ENCODE measurements at regions not wholly inside any gene's neighbourhood (a gene's known extent, or its start where the extent isn't known, plus 50 kb on each side); places are given as distances from the start of the nearest gene placed in this dataset.

DNA sequence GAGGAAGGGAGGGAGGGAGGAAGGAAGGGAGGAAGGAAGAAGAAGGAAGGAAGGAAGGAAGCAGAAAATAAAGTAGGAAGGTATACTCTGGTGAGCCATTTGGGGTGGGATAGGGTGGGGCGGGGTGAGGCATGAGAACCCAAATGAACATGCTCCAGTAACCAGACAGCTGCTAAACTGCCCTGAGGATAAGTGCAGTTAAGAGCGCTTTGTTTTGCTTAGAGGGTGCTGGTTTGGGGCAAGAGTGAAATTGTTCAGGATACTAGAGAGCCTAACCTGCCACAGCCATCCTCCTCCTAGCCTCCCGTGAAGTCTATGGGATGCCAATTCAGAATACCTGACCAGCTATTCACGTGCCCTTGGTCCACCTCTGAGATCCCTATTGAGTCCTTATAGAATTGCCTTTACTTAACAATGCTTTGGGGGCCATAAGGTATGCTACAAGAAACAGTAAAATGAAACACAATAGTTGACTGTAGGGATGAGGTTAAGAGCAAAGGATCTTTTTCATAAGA is 59.0 kb upstream of the ATF3 start:
- H3K9me3 ChIP-seq (ENCODE audit: control extremely low read depth in 1 of 5, control insufficient read depth in 4 of 5, insufficient read depth in 2 of 5, low read depth in 1 of 5, low read length in 4 of 5) = no peaks in the 10 kb centered on the region
- 96% methylated on average over 3 of the region's 4 CpGs for WGBS (ENCODE audit: insufficient coverage)
- H3K27ac ChIP-seq (ENCODE audit: insufficient read depth in 1 of 2, low read depth in 1 of 2, low read length in 2 of 2, poor library complexity in 1 of 2, severe bottlenecking in 2 of 2) = no peak overlapping the region
- no peak for DNase-seq
- CTCF ChIA-PET = no interaction called here
- no peaks in the 10 kb centered on the region for H3K4me1 ChIP-seq (ENCODE audit: control extremely low read depth in 1 of 4, control insufficient read depth in 4 of 4, insufficient read depth in 4 of 4, low read length in 3 of 4)
- peaks cover 0 to 2% (median 0%) of the 10 kb centered on the region in 5 experiments for H3K27me3 ChIP-seq (replicated peaks in 2 of 5; ENCODE audit: control insufficient read depth in 4 of 5, insufficient read depth in 5 of 5, low read length in 4 of 5)
- no peaks in the 10 kb centered on the region for H3K36me3 ChIP-seq (ENCODE audit: control insufficient read depth in 4 of 4, insufficient read depth in 4 of 4, low read length in 3 of 4)
- H3K4me3 ChIP-seq (ENCODE audit: control insufficient read depth in 1 of 7, extremely low read depth in 1 of 7, insufficient read depth in 4 of 7, low read depth in 2 of 7, low read length in 6 of 7) = no peak overlapping the region
- POLR2A ChIA-PET = no interaction called here

DNA sequence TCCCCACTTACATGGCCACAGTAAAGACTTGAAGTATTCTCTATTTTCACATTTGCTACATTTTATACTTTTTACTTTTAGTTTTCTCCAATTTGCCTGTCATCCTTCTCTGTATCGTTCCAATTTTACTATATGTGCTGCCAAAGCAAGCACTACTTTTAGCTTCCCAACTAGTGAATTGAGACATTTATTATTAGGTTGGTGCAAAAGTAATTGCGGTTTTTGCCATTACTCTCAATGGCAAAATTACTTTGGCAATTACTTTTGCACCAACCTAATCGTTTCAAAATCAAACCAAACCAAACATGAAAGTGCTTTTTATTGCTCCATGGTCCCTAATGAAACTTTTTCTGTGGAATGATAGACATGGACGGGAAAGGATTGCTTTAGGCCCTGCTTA is 56.6 kb upstream of the ATF3 start:
- ChIA-PET POLR2A (no interaction called here), CTCF (interaction anchor here (1.0 kb wide), 1 partner anchor 15 kb away, joined by 3 read pairs; no protein-coding TSS in a partner anchor)
- DNase-seq = no peak
- Histone ChIP-seq H3K4me1 (ENCODE audit: control extremely low read depth in 1 of 4, control insufficient read depth in 4 of 4, insufficient read depth in 4 of 4, low read length in 3 of 4) (no peaks in the 10 kb centered on the region), H3K36me3 (ENCODE audit: control insufficient read depth in 4 of 4, insufficient read depth in 4 of 4, low read length in 3 of 4) (no peaks in the 10 kb centered on the region), H3K4me3 (ENCODE audit: control insufficient read depth in 1 of 7, extremely low read depth in 1 of 7, insufficient read depth in 4 of 7, low read depth in 2 of 7, low read length in 6 of 7) (no peak overlapping the region), H3K27me3 (replicated peaks in 2 of 5; ENCODE audit: control insufficient read depth in 4 of 5, insufficient read depth in 5 of 5, low read length in 4 of 5) (peaks cover 0 to 2% (median 0%) of the 10 kb centered on the region in 5 experiments), H3K9me3 (ENCODE audit: control extremely low read depth in 1 of 5, control insufficient read depth in 4 of 5, insufficient read depth in 2 of 5, low read depth in 1 of 5, low read length in 4 of 5) (peaks cover 0 to 5% (median 0%) of the 10 kb centered on the region in 5 experiments), H3K27ac (ENCODE audit: insufficient read depth in 1 of 2, low read depth in 1 of 2, low read length in 2 of 2, poor library complexity in 1 of 2, severe bottlenecking in 2 of 2) (no peak overlapping the region)
- 100% methylated on average over 1 of the region's 4 CpGs for WGBS (ENCODE audit: insufficient coverage)

DNA sequence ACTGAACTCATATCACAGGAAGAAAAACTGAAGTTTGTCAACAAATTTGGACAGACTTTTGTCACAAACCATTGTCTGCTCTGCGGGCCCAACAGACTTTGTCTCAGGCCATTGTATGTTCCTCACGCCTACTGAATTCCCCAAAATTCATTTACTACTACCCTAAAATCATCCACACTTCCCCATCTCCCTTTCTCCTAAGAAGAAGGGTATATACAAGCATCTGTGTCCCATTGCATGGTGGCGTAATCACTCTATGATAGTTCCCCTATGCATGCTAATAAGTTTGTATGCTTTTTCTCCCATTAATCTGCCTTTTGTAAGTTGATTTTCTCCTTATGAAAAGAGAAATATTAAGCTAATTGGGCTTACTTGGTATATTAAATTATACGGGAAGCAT is 54.9 kb upstream of the ATF3 start:
- H3K27ac ChIP-seq (ENCODE audit: insufficient read depth in 1 of 2, low read depth in 1 of 2, low read length in 2 of 2, poor library complexity in 1 of 2, severe bottlenecking in 2 of 2) = no peak overlapping the region
- WGBS (ENCODE audit: insufficient coverage) = 80% methylated on average over 1 of the region's 4 CpGs
- H3K4me1 ChIP-seq (ENCODE audit: control extremely low read depth in 1 of 4, control insufficient read depth in 4 of 4, insufficient read depth in 4 of 4, low read length in 3 of 4) = peaks cover 0 to 8% (median 5%) of the 10 kb centered on the region in 4 experiments
- no peak overlapping the region for H3K4me3 ChIP-seq (ENCODE audit: control insufficient read depth in 1 of 7, extremely low read depth in 1 of 7, insufficient read depth in 4 of 7, low read depth in 2 of 7, low read length in 6 of 7)
- peaks cover 0 to 6% (median 0%) of the 10 kb centered on the region in 5 experiments for H3K9me3 ChIP-seq (ENCODE audit: control extremely low read depth in 1 of 5, control insufficient read depth in 4 of 5, insufficient read depth in 2 of 5, low read depth in 1 of 5, low read length in 4 of 5)
- no peak for DNase-seq
- peaks cover 0 to 2% (median 0%) of the 10 kb centered on the region in 5 experiments for H3K27me3 ChIP-seq (replicated peaks in 2 of 5; ENCODE audit: control insufficient read depth in 4 of 5, insufficient read depth in 5 of 5, low read length in 4 of 5)
- CTCF ChIA-PET = interaction anchor here (0.7 kb wide), 1 partner anchor 14 kb away, joined by 3 read pairs; no protein-coding TSS in a partner anchor
- POLR2A ChIA-PET = no interaction called here
- H3K36me3 ChIP-seq (ENCODE audit: control insufficient read depth in 4 of 4, insufficient read depth in 4 of 4, low read length in 3 of 4) = no peaks in the 10 kb centered on the region

DNA sequence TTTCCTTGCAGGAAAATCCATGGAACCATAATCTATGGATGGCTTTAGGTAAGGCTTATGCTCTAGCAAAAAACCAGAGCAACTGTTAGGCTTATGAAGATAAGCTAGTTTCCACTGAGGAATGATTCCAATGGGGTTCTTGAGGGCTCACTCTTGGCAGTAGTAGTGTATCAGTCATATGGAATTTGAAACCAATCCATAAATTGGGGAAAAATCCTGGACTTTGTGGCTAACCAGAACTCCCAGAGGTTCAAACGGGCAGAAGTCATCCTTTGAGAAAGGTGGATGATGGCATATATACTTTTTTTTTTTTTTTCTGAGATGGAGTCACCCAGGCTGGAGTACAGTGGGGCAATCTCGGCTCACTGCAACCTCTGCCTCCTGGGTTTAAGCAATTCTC is 54.2 kb upstream of the ATF3 start:
- H3K27ac ChIP-seq (ENCODE audit: insufficient read depth in 1 of 2, low read depth in 1 of 2, low read length in 2 of 2, poor library complexity in 1 of 2, severe bottlenecking in 2 of 2) = no peak overlapping the region
- DNase-seq = no peak
- peaks cover 0 to 14% (median 8%) of the 10 kb centered on the region in 4 experiments for H3K4me1 ChIP-seq (ENCODE audit: control extremely low read depth in 1 of 4, control insufficient read depth in 4 of 4, insufficient read depth in 4 of 4, low read length in 3 of 4)
- no peak overlapping the region for H3K4me3 ChIP-seq (ENCODE audit: control insufficient read depth in 1 of 7, extremely low read depth in 1 of 7, insufficient read depth in 4 of 7, low read depth in 2 of 7, low read length in 6 of 7)
- WGBS (ENCODE audit: insufficient coverage) = 100% methylated on average over 2 of the region's 2 CpGs
- POLR2A ChIA-PET = no interaction called here
- CTCF ChIA-PET = interaction anchor here (0.7 kb wide), 1 partner anchor 15 kb away, joined by 3 read pairs; no protein-coding TSS in a partner anchor
- H3K36me3 ChIP-seq (ENCODE audit: control insufficient read depth in 4 of 4, insufficient read depth in 4 of 4, low read length in 3 of 4) = no peaks in the 10 kb centered on the region
- peaks cover 0 to 6% (median 0%) of the 10 kb centered on the region in 5 experiments for H3K9me3 ChIP-seq (ENCODE audit: control extremely low read depth in 1 of 5, control insufficient read depth in 4 of 5, insufficient read depth in 2 of 5, low read depth in 1 of 5, low read length in 4 of 5)
- peaks cover 0 to 2% (median 0%) of the 10 kb centered on the region in 5 experiments for H3K27me3 ChIP-seq (replicated peaks in 2 of 5; ENCODE audit: control insufficient read depth in 4 of 5, insufficient read depth in 5 of 5, low read length in 4 of 5)

DNA sequence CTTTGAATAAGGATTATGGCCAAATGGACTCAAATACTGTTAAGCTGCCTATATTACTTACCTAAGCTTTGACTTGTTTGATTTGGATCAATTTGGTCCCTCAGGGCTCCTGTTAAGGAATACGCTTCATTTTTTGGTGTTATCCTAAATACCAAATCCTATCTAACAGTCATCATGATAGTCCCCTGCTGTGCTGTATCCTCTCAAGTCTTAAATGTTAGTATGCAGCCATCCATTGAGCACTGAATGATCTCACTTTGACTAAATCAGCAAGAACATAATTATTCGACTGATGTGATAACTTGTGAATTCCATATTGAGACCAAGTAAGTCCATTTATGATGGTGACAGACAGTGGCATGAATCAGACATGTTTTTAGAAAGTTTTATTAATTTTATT is 53.1 kb upstream of the ATF3 start:
- DNase-seq = no peak
- 85% methylated on average over 1 of the region's 2 CpGs for WGBS (ENCODE audit: insufficient coverage)
- H3K27me3 ChIP-seq (replicated peaks in 2 of 5; ENCODE audit: control insufficient read depth in 4 of 5, insufficient read depth in 5 of 5, low read length in 4 of 5) = no peaks in the 10 kb centered on the region
- peaks cover 0 to 14% (median 8%) of the 10 kb centered on the region in 4 experiments for H3K4me1 ChIP-seq (ENCODE audit: control extremely low read depth in 1 of 4, control insufficient read depth in 4 of 4, insufficient read depth in 4 of 4, low read length in 3 of 4)
- POLR2A ChIA-PET = no interaction called here
- peaks cover 0 to 6% (median 0%) of the 10 kb centered on the region in 5 experiments for H3K9me3 ChIP-seq (ENCODE audit: control extremely low read depth in 1 of 5, control insufficient read depth in 4 of 5, insufficient read depth in 2 of 5, low read depth in 1 of 5, low read length in 4 of 5)
- no peaks in the 10 kb centered on the region for H3K36me3 ChIP-seq (ENCODE audit: control insufficient read depth in 4 of 4, insufficient read depth in 4 of 4, low read length in 3 of 4)
- no peak overlapping the region for H3K4me3 ChIP-seq (ENCODE audit: control insufficient read depth in 1 of 7, extremely low read depth in 1 of 7, insufficient read depth in 4 of 7, low read depth in 2 of 7, low read length in 6 of 7)
- H3K27ac ChIP-seq (ENCODE audit: insufficient read depth in 1 of 2, low read depth in 1 of 2, low read length in 2 of 2, poor library complexity in 1 of 2, severe bottlenecking in 2 of 2) = no peak overlapping the region
- CTCF ChIA-PET = interaction anchor here (0.6 kb wide), 1 partner anchor 17 kb away, joined by 3 read pairs; no protein-coding TSS in a partner anchor

DNA sequence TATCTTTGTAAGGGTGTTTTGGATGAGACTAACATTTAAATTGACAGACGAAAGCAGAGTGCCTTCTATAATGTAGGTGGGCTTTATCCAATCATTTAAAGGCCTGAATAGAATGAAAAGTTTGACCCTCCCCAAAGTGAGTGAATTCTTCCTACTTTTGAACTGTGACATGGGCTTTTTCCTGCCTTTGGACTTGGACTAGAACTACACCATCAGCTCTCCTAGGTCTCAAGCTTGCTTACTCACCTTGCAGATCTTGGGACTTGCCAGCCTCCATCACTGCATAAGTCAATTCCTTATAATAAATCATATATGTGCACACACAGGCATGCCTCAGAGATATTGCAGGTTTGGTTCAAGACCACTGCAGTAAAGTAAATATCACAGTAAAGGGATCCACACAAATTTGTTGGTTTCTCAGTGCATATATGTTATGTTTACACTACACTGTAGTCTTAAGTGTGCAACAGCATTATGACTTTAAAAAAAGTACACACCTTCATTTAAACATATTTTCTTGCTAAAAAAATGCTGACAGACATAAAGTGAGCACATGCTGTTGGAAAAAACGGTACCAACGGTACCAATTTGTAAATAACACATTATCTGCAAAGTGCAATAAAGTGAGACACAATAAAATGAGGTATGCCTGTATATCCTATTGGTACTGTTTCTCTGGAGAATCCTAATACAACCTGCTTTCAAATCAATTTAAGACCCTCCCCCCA is 51.6 kb upstream of the ATF3 start:
- ChIA-PET POLR2A (interaction anchor here (2.6 kb wide), 1 partner anchor 51 kb away, joined by 11 read pairs; the partner anchor contains the start of gene ATF3), CTCF (no interaction called here)
- no peaks in the 10 kb centered on the region for H3K36me3 ChIP-seq (ENCODE audit: control insufficient read depth in 4 of 4, insufficient read depth in 4 of 4, low read length in 3 of 4)
- 100% methylated on average over 1 of the region's 3 CpGs for WGBS (ENCODE audit: insufficient coverage)
- H3K27me3 ChIP-seq (replicated peaks in 2 of 5; ENCODE audit: control insufficient read depth in 4 of 5, insufficient read depth in 5 of 5, low read length in 4 of 5) = no peaks in the 10 kb centered on the region
- peaks cover 0 to 6% (median 0%) of the 10 kb centered on the region in 5 experiments for H3K9me3 ChIP-seq (ENCODE audit: control extremely low read depth in 1 of 5, control insufficient read depth in 4 of 5, insufficient read depth in 2 of 5, low read depth in 1 of 5, low read length in 4 of 5)
- DNase-seq = no peak
- no peak overlapping the region for H3K4me3 ChIP-seq (ENCODE audit: control insufficient read depth in 1 of 7, extremely low read depth in 1 of 7, insufficient read depth in 4 of 7, low read depth in 2 of 7, low read length in 6 of 7)
- no peak overlapping the region for H3K27ac ChIP-seq (ENCODE audit: insufficient read depth in 1 of 2, low read depth in 1 of 2, low read length in 2 of 2, poor library complexity in 1 of 2, severe bottlenecking in 2 of 2)
- H3K4me1 ChIP-seq (ENCODE audit: control extremely low read depth in 1 of 4, control insufficient read depth in 4 of 4, insufficient read depth in 4 of 4, low read length in 3 of 4) = peaks cover 0 to 14% (median 8%) of the 10 kb centered on the region in 4 experiments
